GM21529 (cell line): ENCODE measurements at regions not wholly inside any gene's neighbourhood (a gene's known extent, or its start where the extent isn't known, plus 50 kb on each side); places are given as distances from the start of the nearest gene placed in this dataset.
"Not testable (repeated sequence)": the region's sequence is repeated elsewhere in the genome, so short reads cannot be mapped to it uniquely, and the experiment has no call there.

ENCODE experiments used
- ATAC-seq: cut with Tn5 transposase; IDR thresholded peaks from one replicate; pipeline ENCODE4 v1.9.1; 2021; ENCODE audit not compliant: unreplicated experiment

DNA sequence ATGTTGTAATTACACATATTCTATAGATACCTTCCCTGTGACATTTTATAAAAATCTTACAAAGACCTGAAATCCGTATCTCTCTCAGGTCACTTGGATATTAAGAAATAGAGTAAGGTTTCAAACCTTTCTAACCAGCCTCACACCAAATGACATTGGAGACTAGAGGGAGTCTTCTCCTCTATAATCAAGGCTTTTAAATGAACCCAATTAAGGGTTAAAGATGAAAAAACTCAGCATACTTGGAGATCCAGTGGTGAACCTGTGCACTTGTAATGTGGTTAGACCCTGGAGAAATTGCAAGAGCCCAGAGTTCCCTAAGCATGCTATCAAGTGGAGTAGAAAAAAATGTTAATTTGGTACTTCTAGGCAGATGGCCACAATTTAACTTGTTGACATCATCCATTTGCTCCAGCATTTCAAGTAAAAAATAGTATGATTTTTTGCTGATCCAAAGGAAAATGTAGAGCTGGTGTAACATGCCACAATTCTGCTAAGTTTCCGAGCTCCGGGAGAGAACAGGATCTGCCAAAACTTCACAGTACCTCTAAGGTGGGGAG is 554.1 kb upstream of the MIR17HG start:
- no peak for ATAC-seq

GRCh38 chr13:90796474-90796873 is 551.0 kb upstream of the MIR17HG start:
- ATAC-seq = no peak

GRCh38 chr13:90797335-90797734 is 550.2 kb upstream of the MIR17HG start:
- no peak for ATAC-seq

- ATAC-seq = no peak
These were observed 549.1 kb upstream of the MIR17HG start for GRCh38 chr13:90798381-90798780.

- ATAC-seq = no peak
These were observed 547.3 kb upstream of the MIR17HG start for GRCh38 chr13:90800082-90800746.

DNA sequence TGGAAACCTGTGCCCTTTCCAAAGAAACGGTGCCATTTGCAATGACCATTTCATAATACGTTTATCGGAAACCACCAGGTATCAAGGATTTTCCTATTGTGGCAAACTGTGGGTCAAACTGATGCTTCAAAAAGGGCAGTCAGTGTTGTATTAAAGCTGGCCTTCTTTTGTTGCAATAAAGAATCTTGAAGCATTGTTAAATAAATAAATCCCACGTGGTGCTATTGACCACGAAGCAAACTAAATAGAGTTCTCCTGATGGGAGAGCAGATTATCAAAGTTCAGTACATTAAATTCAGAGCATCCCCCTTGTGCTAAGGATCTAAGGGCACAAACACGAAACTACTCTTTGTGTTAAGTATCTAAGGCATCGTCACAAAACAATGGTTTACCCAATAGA is 545.9 kb upstream of the MIR17HG start:
- ATAC-seq = no peak

- no peak for ATAC-seq
These were observed 544.3 kb upstream of the MIR17HG start for GRCh38 chr13:90803210-90803609.

DNA sequence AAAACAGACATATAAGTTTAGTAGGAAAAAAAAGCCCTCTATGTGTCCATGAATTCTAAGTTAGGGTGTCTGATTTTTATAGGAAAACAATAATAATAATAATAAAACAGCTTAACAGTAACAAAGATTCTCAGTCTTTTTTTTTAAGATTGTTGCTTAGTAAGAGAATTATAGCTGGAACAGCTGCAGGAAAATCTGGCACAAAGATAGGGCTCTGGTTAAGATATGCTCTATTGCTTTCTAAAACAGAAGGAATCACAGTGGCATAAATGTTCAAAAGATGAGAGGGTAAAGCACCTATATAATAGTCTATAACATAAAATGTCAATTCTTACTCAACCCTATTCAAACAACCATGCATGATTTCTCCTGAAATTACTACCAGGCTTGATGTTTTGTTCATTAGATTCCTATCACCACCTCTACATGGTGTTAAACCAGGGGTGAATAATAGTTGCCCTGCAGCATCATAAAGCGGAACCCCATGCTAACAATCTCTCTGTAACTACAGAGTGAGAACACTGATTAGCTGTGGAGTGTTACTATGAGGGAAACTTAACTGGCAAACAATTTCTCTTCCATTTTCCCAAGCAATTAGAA is 541.4 kb upstream of the MIR17HG start:
- no peak for ATAC-seq

DNA sequence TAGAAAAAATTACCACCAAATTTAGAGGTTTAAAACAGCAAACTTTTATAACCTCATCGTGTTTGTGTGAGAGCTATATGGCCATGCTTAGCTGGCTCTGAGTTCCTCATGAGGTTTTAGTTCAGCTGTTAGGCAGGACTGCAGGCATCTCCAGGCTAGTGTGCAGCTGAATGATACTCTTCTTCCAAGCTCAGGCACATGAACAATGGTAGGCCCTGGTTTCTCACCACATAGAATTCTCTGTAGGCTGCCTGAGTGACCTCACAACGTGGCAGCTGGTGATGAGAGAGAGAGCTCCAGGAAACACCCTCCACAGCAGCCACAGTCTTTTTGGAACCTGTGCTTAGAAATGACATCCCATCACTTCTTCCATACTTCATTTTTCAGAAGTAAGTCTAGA is 540.6 kb upstream of the MIR17HG start:
- no peak for ATAC-seq

DNA sequence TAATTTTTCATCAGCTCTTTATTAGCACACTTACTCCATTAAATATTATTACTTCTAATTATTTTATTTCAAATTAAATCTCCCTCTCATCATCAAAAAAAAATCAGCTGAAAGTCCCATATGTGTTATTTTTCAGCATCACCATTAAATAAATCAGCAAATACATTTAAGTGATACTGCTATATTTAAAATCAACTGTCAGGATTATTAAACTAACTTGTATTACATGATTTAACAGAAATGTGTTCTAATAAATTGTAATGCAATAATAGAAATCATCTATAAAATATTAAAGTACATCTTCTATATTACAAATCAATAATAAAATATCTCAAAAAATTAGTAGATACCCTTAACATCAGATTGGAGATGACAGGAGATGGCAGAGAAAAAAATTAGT is 538.6 kb upstream of the MIR17HG start:
- ATAC-seq = no peak

GRCh38 chr13:90824032-90824431 is 523.5 kb upstream of the MIR17HG start:
- ATAC-seq = no peak

- ATAC-seq = no peak
These were observed 520.8 kb upstream of the MIR17HG start for GRCh38 chr13:90826688-90827087.

GRCh38 chr13:90830782-90831181 is 516.7 kb upstream of the MIR17HG start:
- ATAC-seq = no peak

- no peak for ATAC-seq
These were observed 513.5 kb upstream of the MIR17HG start for GRCh38 chr13:90833951-90834350.

GRCh38 chr13:90834700-90835099 is 512.8 kb upstream of the MIR17HG start:
- ATAC-seq = no peak

DNA sequence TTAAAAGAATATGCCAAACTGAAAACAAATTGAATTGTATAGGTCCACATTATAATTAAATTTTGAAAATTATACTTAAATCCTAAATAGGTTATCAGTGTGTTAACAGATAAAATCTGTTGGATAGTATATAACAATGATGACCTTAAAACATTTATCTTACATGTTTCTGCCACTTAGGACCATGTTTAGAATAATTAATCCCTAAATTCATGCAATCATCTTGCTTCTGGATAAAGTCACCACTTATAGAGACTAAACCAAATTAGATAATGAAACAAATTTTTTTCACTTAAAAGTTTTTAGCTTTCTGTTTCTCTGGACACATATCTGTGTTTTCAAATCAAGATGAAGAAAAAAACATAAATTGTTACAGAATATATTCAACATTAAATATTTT is 511.7 kb upstream of the MIR17HG start:
- ATAC-seq = no peak

DNA sequence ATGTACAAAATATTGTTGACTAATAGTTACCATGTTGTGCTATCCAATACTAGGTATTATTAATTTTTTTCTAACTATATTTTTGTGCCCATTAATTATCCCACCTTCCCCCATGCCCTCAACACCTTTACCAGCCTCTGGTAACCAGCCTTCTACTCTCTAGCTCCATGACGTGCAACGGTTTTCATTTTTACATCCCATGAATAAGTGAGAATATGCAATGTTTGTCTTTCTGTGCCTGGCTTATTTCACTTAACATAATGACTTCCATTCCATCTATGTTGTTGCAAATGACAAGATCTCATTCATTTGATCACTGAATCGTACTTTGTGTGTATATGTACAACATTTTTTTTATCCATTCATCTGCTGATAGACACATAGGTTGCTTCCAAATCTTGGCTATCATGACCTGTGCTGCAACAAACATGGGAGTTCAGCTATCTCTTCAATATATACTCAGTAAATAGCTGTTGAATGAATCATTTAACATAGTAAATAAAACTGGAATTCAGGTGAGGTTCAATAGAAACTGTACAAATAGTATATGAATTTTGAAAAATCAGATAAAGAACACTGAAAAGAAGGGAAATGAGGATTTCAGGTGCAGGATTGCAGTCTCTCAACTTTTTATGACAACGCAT is 509.0 kb upstream of the MIR17HG start:
- no peak for ATAC-seq

DNA sequence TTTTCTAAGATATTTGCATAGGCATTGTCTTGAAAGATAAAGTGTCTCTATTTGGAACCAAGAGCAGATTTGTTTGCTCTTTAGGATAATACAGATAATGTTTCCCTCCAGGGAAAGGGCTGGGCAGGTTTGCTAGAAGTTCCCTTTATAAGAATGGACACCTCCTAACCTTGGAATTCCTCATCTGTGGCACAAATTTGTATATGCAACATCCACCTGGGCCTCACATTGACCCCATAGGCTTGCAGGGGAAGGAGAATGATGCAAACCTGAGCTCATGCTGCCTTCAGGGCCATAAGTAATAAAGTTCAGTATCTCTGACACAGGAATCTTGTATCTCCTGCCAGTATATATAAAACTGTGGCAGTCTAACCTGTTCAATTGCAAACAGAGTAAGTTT is 508.4 kb upstream of the MIR17HG start:
- ATAC-seq = no peak

GRCh38 chr13:90846936-90847335 is 500.6 kb upstream of the MIR17HG start:
- no peak for ATAC-seq

- not testable (repeated sequence) for ATAC-seq
These were observed 493.8 kb upstream of the MIR17HG start for GRCh38 chr13:90853666-90854065.

DNA sequence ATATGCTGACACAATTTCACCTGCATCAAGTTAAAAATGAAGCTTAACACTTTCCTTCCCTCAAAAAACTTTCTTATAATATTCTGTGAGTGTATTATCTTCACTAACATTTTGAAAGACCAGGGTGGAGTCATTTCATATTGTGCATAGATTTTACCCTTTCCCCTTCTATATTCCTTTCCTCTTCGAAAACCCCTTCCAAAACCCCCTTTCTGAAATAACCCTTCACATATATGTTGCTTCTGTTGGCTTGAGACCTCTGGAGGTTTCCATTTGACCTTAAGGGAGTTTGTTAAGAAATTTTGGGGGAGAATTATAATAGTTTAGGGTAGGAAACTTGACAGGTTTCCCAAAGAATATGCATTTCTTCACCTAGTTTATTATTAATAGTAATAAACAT is 489.6 kb upstream of the MIR17HG start:
- ATAC-seq = no peak

GRCh38 chr13:90866006-90866405 is 481.5 kb upstream of the MIR17HG start:
- ATAC-seq = no peak
